ENCODE measurements at regions not wholly inside any gene's neighbourhood (a gene's known extent, or its start where the extent isn't known, plus 50 kb on each side); places are given as distances from the start of the nearest gene placed in this dataset.

- peaks cover 2% of the 10 kb centered on the region for H3K9me3 Mint-ChIP-seq (ENCODE audit: unreplicated experiment)
- H3K27ac Mint-ChIP-seq (ENCODE audit: unreplicated experiment) = no peak overlapping the region
- TF ChIP-seq CTCF (IDR thresholded peaks at IDR 0.05; ENCODE audit: partially characterized antibody, unreplicated experiment) = no peak
- H3K4me1 Mint-ChIP-seq (ENCODE audit: low read depth, unreplicated experiment) = no peaks in the 10 kb centered on the region
- no peak for DNase-seq
- no peaks in the 10 kb centered on the region for H3K36me3 Mint-ChIP-seq (ENCODE audit: unreplicated experiment)
- H3K27me3 Mint-ChIP-seq (ENCODE audit: unreplicated experiment) = no peaks in the 10 kb centered on the region
- H3K4me3 Mint-ChIP-seq (ENCODE audit: unreplicated experiment) = no peak overlapping the region
Measured at GRCh38 chr12:46958053-46958452, 121.4 kb upstream of the PCED1B start.

GRCh38 chr12:46958599-46959290 lies 120.7 kb upstream of the PCED1B start:
- no peak overlapping the region for H3K4me3 Mint-ChIP-seq (ENCODE audit: unreplicated experiment)
- no peak for DNase-seq
- H3K36me3 Mint-ChIP-seq (ENCODE audit: unreplicated experiment) = no peaks in the 10 kb centered on the region
- TF ChIP-seq CTCF (IDR thresholded peaks at IDR 0.05; ENCODE audit: partially characterized antibody, unreplicated experiment) = no peak
- no peaks in the 10 kb centered on the region for H3K4me1 Mint-ChIP-seq (ENCODE audit: low read depth, unreplicated experiment)
- peaks cover 2% of the 10 kb centered on the region for H3K9me3 Mint-ChIP-seq (ENCODE audit: unreplicated experiment)
- no peak overlapping the region for H3K27ac Mint-ChIP-seq (ENCODE audit: unreplicated experiment)
- H3K27me3 Mint-ChIP-seq (ENCODE audit: unreplicated experiment) = no peaks in the 10 kb centered on the region

- H3K27ac Mint-ChIP-seq (ENCODE audit: unreplicated experiment) = no peak overlapping the region
- H3K36me3 Mint-ChIP-seq (ENCODE audit: unreplicated experiment) = no peaks in the 10 kb centered on the region
- DNase-seq = no peak
- H3K4me1 Mint-ChIP-seq (ENCODE audit: low read depth, unreplicated experiment) = no peaks in the 10 kb centered on the region
- no peaks in the 10 kb centered on the region for H3K27me3 Mint-ChIP-seq (ENCODE audit: unreplicated experiment)
- TF ChIP-seq CTCF (IDR thresholded peaks at IDR 0.05; ENCODE audit: partially characterized antibody, unreplicated experiment) = no peak
- no peak overlapping the region for H3K4me3 Mint-ChIP-seq (ENCODE audit: unreplicated experiment)
- peaks cover 2% of the 10 kb centered on the region for H3K9me3 Mint-ChIP-seq (ENCODE audit: unreplicated experiment)
Measured at GRCh38 chr12:46959502-46959901, 119.9 kb upstream of the PCED1B start.

GRCh38 chr12:46960681-46961080 lies 118.7 kb upstream of the PCED1B start:
- H3K4me3 Mint-ChIP-seq (ENCODE audit: unreplicated experiment) = no peak overlapping the region
- no peak for DNase-seq
- no peaks in the 10 kb centered on the region for H3K27me3 Mint-ChIP-seq (ENCODE audit: unreplicated experiment)
- no peaks in the 10 kb centered on the region for H3K4me1 Mint-ChIP-seq (ENCODE audit: low read depth, unreplicated experiment)
- no peak overlapping the region for H3K27ac Mint-ChIP-seq (ENCODE audit: unreplicated experiment)
- H3K36me3 Mint-ChIP-seq (ENCODE audit: unreplicated experiment) = no peaks in the 10 kb centered on the region
- TF ChIP-seq CTCF (IDR thresholded peaks at IDR 0.05; ENCODE audit: partially characterized antibody, unreplicated experiment) = no peak
- H3K9me3 Mint-ChIP-seq (ENCODE audit: unreplicated experiment) = peaks cover 2% of the 10 kb centered on the region

GRCh38 chr12:46963191-46963590 lies 116.2 kb upstream of the PCED1B start:
- H3K4me3 Mint-ChIP-seq (ENCODE audit: unreplicated experiment) = no peak overlapping the region

More at GRCh38 chr12:46963191-46963590, 116.2 kb upstream of the PCED1B start:
- no peaks in the 10 kb centered on the region for H3K36me3 Mint-ChIP-seq (ENCODE audit: unreplicated experiment)
- H3K27ac Mint-ChIP-seq (ENCODE audit: unreplicated experiment) = no peak overlapping the region
- no peaks in the 10 kb centered on the region for H3K27me3 Mint-ChIP-seq (ENCODE audit: unreplicated experiment)
- no peaks in the 10 kb centered on the region for H3K9me3 Mint-ChIP-seq (ENCODE audit: unreplicated experiment)
- DNase-seq = no peak
- TF ChIP-seq CTCF (IDR thresholded peaks at IDR 0.05; ENCODE audit: partially characterized antibody, unreplicated experiment) = no peak
- no peaks in the 10 kb centered on the region for H3K4me1 Mint-ChIP-seq (ENCODE audit: low read depth, unreplicated experiment)

Measured in glutamatergic neuron (in vitro differentiated cells).